Bronchial epithelial cell (primary cell): ENCODE measurements at regions not wholly inside any gene's neighbourhood (a gene's known extent, or its start where the extent isn't known, plus 50 kb on each side); places are given as distances from the start of the nearest gene placed in this dataset.

Experiments
- DNase-seq: peaks from one replicate; pipeline ENCODE4 v3.0.0-alpha.2; 2010; ENCODE audit warnings: low read depth
- FAIRE-seq: peaks from 2 replicates; lab custom pipeline; 2011; peaks lifted over from hg19 to GRCh38; lab: Jason Lieb, UNC
- H3K27me3 ChIP-seq: 2 replicates; pipeline ENCODE4 v1.5.1; 2011; ENCODE audit warnings: low read length; ENCODE audit not compliant: control insufficient read depth, insufficient read depth
- H3K36me3 ChIP-seq: 2 replicates; pipeline ENCODE4 v1.5.1; 2011; ENCODE audit warnings: low read length; ENCODE audit not compliant: control insufficient read depth, insufficient read depth
- H3K4me3 ChIP-seq: 2 replicates; pipeline ENCODE4 v1.5.1; 2011; ENCODE audit warnings: mild to moderate bottlenecking, low read depth, low read length, control low read depth
- CTCF ChIP-seq: IDR thresholded peaks from 2 replicates; pipeline ENCODE4 v1.5.1; 2011; ENCODE audit warnings: mild to moderate bottlenecking, moderate library complexity, low read length, control low read depth, inconsistent platforms; ENCODE audit not compliant: insufficient read depth, severe bottlenecking

DNA sequence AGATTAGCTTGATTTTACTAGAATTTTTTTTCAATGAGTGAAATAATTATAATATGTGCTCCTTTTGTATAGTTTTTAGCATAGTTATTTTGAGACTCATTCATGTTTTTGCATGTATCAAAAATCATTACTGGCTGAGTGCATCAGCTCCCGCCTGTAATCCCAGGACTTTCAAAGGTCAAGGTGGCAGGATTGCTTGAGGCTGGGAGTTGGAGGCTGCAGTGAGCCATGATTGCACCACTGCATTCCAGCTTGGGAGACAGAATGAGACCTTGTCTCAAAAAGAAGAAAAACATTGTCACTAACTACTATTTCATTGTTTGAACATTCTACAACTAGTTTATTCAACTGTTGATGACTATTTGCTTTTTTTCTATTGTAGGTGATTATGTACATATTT, 802.7 kb downstream of the SLC16A7 start:
- no peak for TF ChIP-seq CTCF
- Histone ChIP-seq H3K4me3 (no peak overlapping the region), H3K27me3 (no peaks in the 10 kb centered on the region), H3K36me3 (no peaks in the 10 kb centered on the region)
- DNase-seq (peak; percentile 2), FAIRE-seq (no peak)

GRCh38 chr12:60399064-60399463, 803.2 kb downstream of the SLC16A7 start:
- no peak for DNase-seq
- no peaks in the 10 kb centered on the region for H3K36me3 ChIP-seq
- FAIRE-seq, result no peak
- no peak for TF ChIP-seq CTCF
- H3K27me3 ChIP-seq, result no peaks in the 10 kb centered on the region
- H3K4me3 ChIP-seq, result no peak overlapping the region

DNA sequence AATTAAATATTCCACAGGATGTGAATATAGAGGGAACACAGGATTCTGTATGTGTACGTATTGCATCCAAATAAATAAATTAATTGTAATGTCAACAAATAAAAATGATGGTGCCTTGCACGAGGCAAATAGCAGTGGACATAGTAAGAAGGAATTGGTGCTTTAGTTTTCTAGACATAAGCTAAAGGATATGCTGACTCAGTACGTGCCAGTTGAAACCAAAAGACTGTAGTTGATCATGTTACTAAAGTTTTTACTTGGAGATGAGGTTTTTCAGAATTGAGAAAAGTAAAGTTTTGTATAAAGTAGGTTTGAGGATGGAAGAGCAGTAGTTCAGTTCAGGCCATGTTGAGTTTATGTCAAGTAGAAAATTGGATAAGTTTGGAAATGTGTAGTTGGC, 807.2 kb downstream of the SLC16A7 start:
- H3K27me3 ChIP-seq, result no peaks in the 10 kb centered on the region
- no peak for TF ChIP-seq CTCF
- H3K36me3 ChIP-seq, result no peaks in the 10 kb centered on the region
- DNase-seq (no peak), FAIRE-seq (no peak)
- H3K4me3 ChIP-seq, result no peak overlapping the region

DNA sequence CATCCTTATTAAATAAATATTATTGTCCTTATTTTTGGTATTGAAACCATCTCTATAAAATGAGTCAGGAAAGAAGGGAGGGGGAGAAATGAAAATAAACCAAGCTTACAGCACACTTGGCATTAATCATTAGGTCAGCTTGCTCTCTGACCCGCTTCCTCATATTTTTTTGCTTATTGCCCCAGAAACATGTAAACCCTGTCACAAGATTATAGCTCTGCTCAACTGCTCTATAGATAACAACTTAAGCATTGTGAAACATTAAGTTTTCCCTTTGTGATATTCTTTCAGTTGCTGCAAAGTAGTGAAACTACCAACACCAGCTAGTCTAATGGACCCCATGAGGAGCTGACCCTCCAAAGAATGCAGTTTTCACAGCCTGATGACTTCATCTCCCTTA, 819.5 kb downstream of the SLC16A7 start:
- FAIRE-seq, result no peak
- no peak for TF ChIP-seq CTCF
- no peaks in the 10 kb centered on the region for H3K36me3 ChIP-seq
- no peak overlapping the region for H3K4me3 ChIP-seq
- no peak for DNase-seq
- H3K27me3 ChIP-seq, result no peaks in the 10 kb centered on the region

- H3K27me3 ChIP-seq, result no peaks in the 10 kb centered on the region
- no peak for DNase-seq
- no peak for FAIRE-seq
- H3K36me3 ChIP-seq, result no peaks in the 10 kb centered on the region
- no peak for TF ChIP-seq CTCF
- H3K4me3 ChIP-seq, result no peak overlapping the region
Observed at GRCh38 chr12:60419986-60420385, 824.2 kb downstream of the SLC16A7 start.

GRCh38 chr12:60421741-60422140, 825.9 kb downstream of the SLC16A7 start:
- no peak for FAIRE-seq
- DNase-seq, result peak; percentile 2
- no peaks in the 10 kb centered on the region for H3K27me3 ChIP-seq
- no peak for TF ChIP-seq CTCF
- H3K36me3 ChIP-seq, result no peaks in the 10 kb centered on the region
- no peak overlapping the region for H3K4me3 ChIP-seq
